Adrenal gland (tissue), 9 donors: ENCODE measurements at regions not wholly inside any gene's neighbourhood (a gene's known extent, or its start where the extent isn't known, plus 50 kb on each side); places are given as distances from the start of the nearest gene placed in this dataset.

Experiments used
- DNase-seq, 7 donors: peaks; one replicate each; pipeline ENCODE4 v3.0.0-alpha.2; 2019 to 2020
- H3K27ac ChIP-seq, 5 donors: fragments of 200-600 bp; sonication (generic) in 4 of 5; 1 replicate in 3 of 5; 2 replicates in 2 of 5; pipeline versions ENCODE4 v1.5.1 to v1.8.0; 2016 to 2020; ENCODE audit warnings: mild to moderate bottlenecking in 1 of 5
- H3K27me3 ChIP-seq: fragments of 200-600 bp; 2 replicates; pipeline ENCODE4 v1.8.0; 2021
- H3K36me3 ChIP-seq, 2 donors: fragments of 200-600 bp; replicated peaks in 1 of 2; 1 replicate in 1 of 2; 2 replicates in 1 of 2; pipeline versions ENCODE4 v1.5.1 to v1.8.0; 2018 to 2022
- H3K4me1 ChIP-seq, 2 donors: fragments of 200-600 bp; replicated peaks in 1 of 2; 1 replicate in 1 of 2; 2 replicates in 1 of 2; pipeline versions ENCODE4 v1.5.1 to v1.8.0; 2018 to 2021
- H3K4me3 ChIP-seq, 4 donors: fragments of 200-600 bp; sonication (generic) in 3 of 4; one replicate each; pipeline ENCODE4 v1.5.1; 2016 to 2018
- H3K9me3 ChIP-seq, 3 donors: fragments of 200-600 bp; sonication (generic) in 1 of 3; replicated peaks in 1 of 3; 1 replicate in 2 of 3; 2 replicates in 1 of 3; pipeline versions ENCODE4 v1.5.1 to v1.8.0; 2016 to 2021
- CTCF ChIP-seq, 6 experiments: fragments of 450-650 bp in 4 of 6; fragments of 200-600 bp in 2 of 6; sonication (generic) in 1 of 6; IDR thresholded peaks; 1 replicate in 5 of 6; 2 replicates in 1 of 6; pipeline versions ENCODE4 v1.5.1 to v1.8.0; 2016 to 2021; ENCODE audit warnings: antibody characterized with exemption in 6 of 6, mild to moderate bottlenecking in 2 of 6, moderate library complexity in 1 of 6
- POLR2A ChIP-seq, 2 donors: fragments of 450-650 bp; IDR thresholded peaks; one replicate each; pipeline ENCODE4 v1.6.1; 2017; ENCODE audit warnings: antibody characterized with exemption in 2 of 2, mild to moderate bottlenecking in 2 of 2, moderate library complexity in 1 of 2
- WGBS, 4 donors: extraction: QIAGEN DNeasy Blood & Tissue Kit in 2 of 4; methylation state at CpG; one replicate each; pipeline versions ENCODE4 v1.1.5 to v1.1.7; 2013 to 2017; 5-methylcytosine and 5-hydroxymethylcytosine counted together
- intact Hi-C, 2 donors: fragments of 100-400 bp; cut with DNase I; formaldehyde crosslinking; loops; one replicate each; pipeline versions ENCODE4 v1.14.1 to v1.15.0; 2022 to 2023
- donor health status: healthy with polysubstance abuse.
- donor health status: Bipolar disorder and iron deficiency.
- donor health status: DM: yes; HTN: yes; CAD: no.
- donor health status: DM: no; HTN: no; CAD: no.
- donor health status: DM: no; HTN: no; CAD: no.

GRCh38 chr13:29908416-29909080, 58.1 kb upstream of the UBL3 start:
- TF ChIP-seq POLR2A (IDR thresholded peaks at IDR 0.05) (no peak), CTCF (IDR thresholded peaks at IDR 0.05) (no peak)
- Histone ChIP-seq H3K4me3 (no peak overlapping the region), H3K27ac (no peak overlapping the region), H3K9me3 (no peaks in the 10 kb centered on the region), H3K27me3 (no peaks in the 10 kb centered on the region), H3K36me3 (no peaks in the 10 kb centered on the region), H3K4me1 (no peaks in the 10 kb centered on the region)
- intact Hi-C loops, result no loop called here
- no peak for DNase-seq
- 64 to 76% (median 70%) methylated on average over 8 of the region's 8 CpGs for WGBS, 4 donors

- Histone ChIP-seq H3K27me3 (no peaks in the 10 kb centered on the region), H3K4me3 (no peak overlapping the region), H3K36me3 (no peaks in the 10 kb centered on the region), H3K27ac (no peak overlapping the region), H3K9me3 (no peaks in the 10 kb centered on the region), H3K4me1 (no peaks in the 10 kb centered on the region)
- intact Hi-C loops, result no loop called here
- 84 to 92% (median 88%) methylated on average over 8 of the region's 8 CpGs for WGBS, 4 donors
- TF ChIP-seq CTCF (IDR thresholded peaks at IDR 0.05) (no peak), POLR2A (IDR thresholded peaks at IDR 0.05) (no peak)
- DNase-seq, result no peak
Observed at GRCh38 chr13:29907670-29908069, 57.3 kb upstream of the UBL3 start.

GRCh38 chr13:29906432-29907011, 56.1 kb upstream of the UBL3 start:
- WGBS, 4 donors, result 79 to 90% (median 85%) methylated on average over 6 of the region's 6 CpGs
- no peaks in the 10 kb centered on the region for H3K36me3 ChIP-seq
- H3K4me1 ChIP-seq, result no peaks in the 10 kb centered on the region
- H3K27me3 ChIP-seq, result no peaks in the 10 kb centered on the region
- no peak for TF ChIP-seq CTCF (IDR thresholded peaks at IDR 0.05)
- no peak for TF ChIP-seq POLR2A (IDR thresholded peaks at IDR 0.05)
- no peak overlapping the region for H3K4me3 ChIP-seq
- H3K9me3 ChIP-seq, result no peaks in the 10 kb centered on the region
- intact Hi-C loops, result no loop called here
- no peak overlapping the region for H3K27ac ChIP-seq
- no peak for DNase-seq

GRCh38 chr13:29905845-29906244, 55.4 kb upstream of the UBL3 start:
- Histone ChIP-seq H3K4me3 (no peak overlapping the region), H3K9me3 (no peaks in the 10 kb centered on the region), H3K36me3 (no peaks in the 10 kb centered on the region), H3K4me1 (no peaks in the 10 kb centered on the region), H3K27ac (no peak overlapping the region), H3K27me3 (no peaks in the 10 kb centered on the region)
- DNase-seq, result peak in 1 of 7 donors; percentile 18
- intact Hi-C loops, result no loop called here
- 71 to 79% (median 78%) methylated on average over 3 of the region's 3 CpGs for WGBS, 4 donors
- no peak for TF ChIP-seq CTCF (IDR thresholded peaks at IDR 0.05)
- no peak for TF ChIP-seq POLR2A (IDR thresholded peaks at IDR 0.05)
